ENCODE measurements at regions not wholly inside any gene's neighbourhood (a gene's known extent, or its start where the extent isn't known, plus 50 kb on each side); places are given as distances from the start of the nearest gene placed in this dataset.

- no peaks in the 10 kb centered on the region for H3K9me3 ChIP-seq (ENCODE audit: control insufficient read depth in 4 of 4, insufficient read depth in 3 of 4, low read length in 3 of 4)
- H3K9ac ChIP-seq (ENCODE audit: insufficient read depth in 1 of 2, low read length in 2 of 2), result no peak overlapping the region
- no peak overlapping the region for H3K27ac ChIP-seq (ENCODE audit: low read depth in 1 of 2, low read length in 1 of 2)
- DNase-seq, result no peak
- no peak overlapping the region for H3K4me3 ChIP-seq
- H3K27me3 ChIP-seq (ENCODE audit: control insufficient read depth in 3 of 3, insufficient read depth in 3 of 3, low read length in 2 of 3), result no peaks in the 10 kb centered on the region
- H3K4me1 ChIP-seq (ENCODE audit: control insufficient read depth in 5 of 5, insufficient read depth in 5 of 5, low read length in 5 of 5), result peaks cover 0 to 3% (median 0%) of the 10 kb centered on the region in 5 donors
- no peak for TF ChIP-seq CTCF (IDR thresholded peaks at IDR 0.05; ENCODE audit: control extremely low read depth, extremely low read depth)
- no peak for ATAC-seq (ENCODE audit: insufficient read depth, low FRiP score)
- H3K36me3 ChIP-seq (ENCODE audit: control insufficient read depth in 4 of 4, insufficient read depth in 4 of 4, low read length in 4 of 4), result no peaks in the 10 kb centered on the region
These were observed 377.3 kb upstream of the LRRC3B start for GRCh38 chr3:26245236-26245635.

- TF ChIP-seq CTCF (IDR thresholded peaks at IDR 0.05; ENCODE audit: control extremely low read depth, extremely low read depth), result no peak
- H3K27ac ChIP-seq (ENCODE audit: low read depth in 1 of 2, low read length in 1 of 2), result no peak overlapping the region
- ATAC-seq (ENCODE audit: insufficient read depth, low FRiP score), result no peak
- no peak overlapping the region for H3K9ac ChIP-seq (ENCODE audit: insufficient read depth in 1 of 2, low read length in 2 of 2)
- 87 to 92% methylated on average over 2 of the region's 2 CpGs for WGBS, 2 donors
- H3K4me1 ChIP-seq (ENCODE audit: control insufficient read depth in 5 of 5, insufficient read depth in 5 of 5, low read length in 5 of 5), result peaks cover 0 to 3% (median 0%) of the 10 kb centered on the region in 5 donors
- no peaks in the 10 kb centered on the region for H3K27me3 ChIP-seq (ENCODE audit: control insufficient read depth in 3 of 3, insufficient read depth in 3 of 3, low read length in 2 of 3)
- no peaks in the 10 kb centered on the region for H3K9me3 ChIP-seq (ENCODE audit: control insufficient read depth in 4 of 4, insufficient read depth in 3 of 4, low read length in 3 of 4)
- no peaks in the 10 kb centered on the region for H3K36me3 ChIP-seq (ENCODE audit: control insufficient read depth in 4 of 4, insufficient read depth in 4 of 4, low read length in 4 of 4)
- H3K4me3 ChIP-seq, result no peak overlapping the region
- DNase-seq, result no peak
These were observed 375.7 kb upstream of the LRRC3B start for GRCh38 chr3:26246901-26247300.

GRCh38 chr3:26247712-26248111 is 374.9 kb upstream of the LRRC3B start:
- H3K27me3 ChIP-seq (ENCODE audit: control insufficient read depth in 3 of 3, insufficient read depth in 3 of 3, low read length in 2 of 3), result no peaks in the 10 kb centered on the region
- no peak overlapping the region for H3K4me3 ChIP-seq
- no peak for TF ChIP-seq CTCF (IDR thresholded peaks at IDR 0.05; ENCODE audit: control extremely low read depth, extremely low read depth)
- WGBS, 2 donors, result 51 to 63% methylated on average over 3 of the region's 3 CpGs
- H3K4me1 ChIP-seq (ENCODE audit: control insufficient read depth in 5 of 5, insufficient read depth in 5 of 5, low read length in 5 of 5), result peaks cover 0 to 3% (median 0%) of the 10 kb centered on the region in 5 donors
- no peaks in the 10 kb centered on the region for H3K36me3 ChIP-seq (ENCODE audit: control insufficient read depth in 4 of 4, insufficient read depth in 4 of 4, low read length in 4 of 4)
- ATAC-seq (ENCODE audit: insufficient read depth, low FRiP score), result no peak
- no peaks in the 10 kb centered on the region for H3K9me3 ChIP-seq (ENCODE audit: control insufficient read depth in 4 of 4, insufficient read depth in 3 of 4, low read length in 3 of 4)
- no peak overlapping the region for H3K9ac ChIP-seq (ENCODE audit: insufficient read depth in 1 of 2, low read length in 2 of 2)
- DNase-seq, result no peak
- H3K27ac ChIP-seq (ENCODE audit: low read depth in 1 of 2, low read length in 1 of 2), result no peak overlapping the region

GRCh38 chr3:26252001-26252400 is 370.6 kb upstream of the LRRC3B start:
- WGBS, 2 donors, result 89 to 92% methylated on average over 4 of the region's 4 CpGs

More at GRCh38 chr3:26252001-26252400, 370.6 kb upstream of the LRRC3B start:
- no peak for ATAC-seq (ENCODE audit: insufficient read depth, low FRiP score)
- Histone ChIP-seq H3K9me3 (ENCODE audit: control insufficient read depth in 4 of 4, insufficient read depth in 3 of 4, low read length in 3 of 4) (no peaks in the 10 kb centered on the region), H3K9ac (ENCODE audit: insufficient read depth in 1 of 2, low read length in 2 of 2) (no peak overlapping the region), H3K36me3 (ENCODE audit: control insufficient read depth in 4 of 4, insufficient read depth in 4 of 4, low read length in 4 of 4) (no peaks in the 10 kb centered on the region), H3K27me3 (ENCODE audit: control insufficient read depth in 3 of 3, insufficient read depth in 3 of 3, low read length in 2 of 3) (no peaks in the 10 kb centered on the region), H3K27ac (ENCODE audit: low read depth in 1 of 2, low read length in 1 of 2) (no peak overlapping the region), H3K4me3 (no peak overlapping the region), H3K4me1 (ENCODE audit: control insufficient read depth in 5 of 5, insufficient read depth in 5 of 5, low read length in 5 of 5) (peaks cover 0 to 6% (median 0%) of the 10 kb centered on the region in 5 donors)
- TF ChIP-seq CTCF (IDR thresholded peaks at IDR 0.05; ENCODE audit: control extremely low read depth, extremely low read depth), result no peak
- no peak for DNase-seq
